ENCODE measurements at regions not wholly inside any gene's neighbourhood (a gene's known extent, or its start where the extent isn't known, plus 50 kb on each side); places are given as distances from the start of the nearest gene placed in this dataset.

DNA sequence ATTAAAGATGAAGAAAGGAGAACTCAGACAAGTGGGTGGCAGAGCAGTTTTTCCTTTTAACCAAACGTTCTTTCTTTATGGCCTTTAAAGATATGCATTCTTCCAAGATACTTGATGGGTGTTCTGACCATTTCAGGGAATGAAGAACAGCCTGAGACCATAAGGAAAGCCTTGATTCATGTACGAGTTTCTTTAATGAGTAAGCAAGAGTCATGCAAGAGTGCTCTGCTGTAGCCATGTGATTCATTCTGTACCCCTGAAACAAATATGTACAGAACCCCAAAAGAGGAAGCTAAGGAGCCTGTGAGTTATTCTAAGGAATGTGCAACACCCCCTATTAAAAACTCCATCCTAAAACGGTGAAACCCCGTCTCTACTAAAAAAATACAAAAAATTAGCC lies 372.8 kb downstream of the MTX2 start:
- TF ChIP-seq GATA3 (IDR thresholded peaks at IDR 0.05; ENCODE audit: low read depth, low read length) (no peak), GATA2 (IDR thresholded peaks at IDR 0.05; ENCODE audit: low read depth, low read length) (no peak)

Measured in SH-SY5Y (cell line).